Mucosa of descending colon (tissue), 3 donors: ENCODE measurements at regions not wholly inside any gene's neighbourhood (a gene's known extent, or its start where the extent isn't known, plus 50 kb on each side); places are given as distances from the start of the nearest gene placed in this dataset.

Source experiments
- ATAC-seq: fragments of 200-7000 bp; cut with Tn5 transposase; one replicate; pipeline ENCODE4 v1.9.1; 2020; ENCODE audit warnings: mild to moderate bottlenecking, moderate library complexity
- DNase-seq, 3 donors: peaks; one replicate each; pipeline ENCODE4 v3.0.0-alpha.2; 2020
- H3K36me3 ChIP-seq: fragments of 200-600 bp; one replicate; pipeline ENCODE4 v1.8.0; 2021; ENCODE audit warnings: low read depth, mild to moderate bottlenecking
- H3K4me1 ChIP-seq: fragments of 200-600 bp; one replicate; pipeline ENCODE4 v1.8.0; 2021; ENCODE audit warnings: low read depth, mild to moderate bottlenecking
- H3K4me3 ChIP-seq: fragments of 200-600 bp; one replicate; pipeline ENCODE4 v1.8.0; 2021; ENCODE audit warnings: mild to moderate bottlenecking
- H3K9me3 ChIP-seq: fragments of 200-600 bp; one replicate; pipeline ENCODE4 v1.8.0; 2021; ENCODE audit warnings: mild to moderate bottlenecking
- CTCF ChIP-seq: fragments of 200-600 bp; IDR thresholded peaks from one replicate; pipeline ENCODE4 v1.8.0; 2022; ENCODE audit warnings: antibody characterized with exemption, mild to moderate bottlenecking
- intact Hi-C, 2 donors: fragments of 100-400 bp; cut with DNase I in 1 of 2; cut with micrococcal nuclease in 1 of 2; formaldehyde crosslinking; loops; one replicate each; pipeline versions ENCODE4 v1.11.0 to v1.11.1; 2022; cut with DNase I, micrococcal nuclease
- donor health status: DM: no; HTN: no; CAD: no; lungs with moderate emphysema.
- donor health status: DM: no; HTN: no; CAD: no.
- donor health status: DM: no; HTN: yes; CAD: no.

- intact Hi-C loops, result no loop called here
- Histone ChIP-seq H3K4me1 (no peaks in the 10 kb centered on the region), H3K9me3 (no peaks in the 10 kb centered on the region), H3K36me3 (no peaks in the 10 kb centered on the region), H3K4me3 (no peak overlapping the region)
- ATAC-seq (no peak), DNase-seq (no peak)
- TF ChIP-seq CTCF, result no peak
Observed at GRCh38 chr4:185898413-185898812, 86.4 kb upstream of the SORBS2 start.

- ATAC-seq (no peak), DNase-seq (no peak)
- TF ChIP-seq CTCF, result no peak
- H3K4me3 ChIP-seq, result no peak overlapping the region
- H3K4me1 ChIP-seq, result no peaks in the 10 kb centered on the region
- no peaks in the 10 kb centered on the region for H3K9me3 ChIP-seq
- H3K36me3 ChIP-seq, result no peaks in the 10 kb centered on the region
- intact Hi-C loops, result no loop called here
Observed at GRCh38 chr4:185899833-185900232, 87.8 kb upstream of the SORBS2 start.

- DNase-seq (no peak), ATAC-seq (no peak)
- intact Hi-C loops, result no loop called here
- Histone ChIP-seq H3K9me3 (no peaks in the 10 kb centered on the region), H3K36me3 (no peaks in the 10 kb centered on the region), H3K4me1 (no peaks in the 10 kb centered on the region), H3K4me3 (no peak overlapping the region)
- no peak for TF ChIP-seq CTCF
Observed at GRCh38 chr4:185902654-185903053, 90.7 kb upstream of the SORBS2 start.

GRCh38 chr4:185903205-185903604 is 91.2 kb upstream of the SORBS2 start:
- H3K4me3 ChIP-seq, result no peak overlapping the region
- H3K4me1 ChIP-seq, result no peaks in the 10 kb centered on the region
- H3K36me3 ChIP-seq, result no peaks in the 10 kb centered on the region
- no peak for DNase-seq
- no peak for TF ChIP-seq CTCF
- no peaks in the 10 kb centered on the region for H3K9me3 ChIP-seq
- ATAC-seq, result no peak
- intact Hi-C loops, result no loop called here

GRCh38 chr4:185904381-185904780 is 92.4 kb upstream of the SORBS2 start:
- Histone ChIP-seq H3K4me1 (no peaks in the 10 kb centered on the region), H3K4me3 (no peak overlapping the region), H3K9me3 (no peaks in the 10 kb centered on the region), H3K36me3 (no peaks in the 10 kb centered on the region)
- intact Hi-C loops, result no loop called here
- TF ChIP-seq CTCF, result no peak
- ATAC-seq (no peak), DNase-seq (no peak)

GRCh38 chr4:185909972-185910371 is 98.0 kb upstream of the SORBS2 start:
- no peak for DNase-seq
- ATAC-seq, result no peak
- TF ChIP-seq CTCF, result no peak
- no peaks in the 10 kb centered on the region for H3K9me3 ChIP-seq
- H3K4me3 ChIP-seq, result no peak overlapping the region
- no peaks in the 10 kb centered on the region for H3K36me3 ChIP-seq
- intact Hi-C loops, result no loop called here
- no peaks in the 10 kb centered on the region for H3K4me1 ChIP-seq
